Skeletal muscle tissue (tissue), 3 donors: ENCODE measurements at regions not wholly inside any gene's neighbourhood (a gene's known extent, or its start where the extent isn't known, plus 50 kb on each side); places are given as distances from the start of the nearest gene placed in this dataset.

Experiments used
- H3K27ac ChIP-seq: one replicate; pipeline ENCODE4 v1.7.0; 2013; ENCODE audit warnings: mild to moderate bottlenecking, low read depth, low read length, inconsistent platforms
- H3K27me3 ChIP-seq, 3 donors: one replicate each; pipeline ENCODE4 v1.7.0; 2013; ENCODE audit warnings: low read length in 3 of 3; ENCODE audit not compliant: control insufficient read depth in 3 of 3, insufficient read depth in 3 of 3
- H3K36me3 ChIP-seq, 3 donors: one replicate each; pipeline ENCODE4 v1.7.0; 2013; ENCODE audit warnings: low read length in 3 of 3; ENCODE audit not compliant: control insufficient read depth in 3 of 3, insufficient read depth in 3 of 3
- H3K4me1 ChIP-seq, 3 donors: one replicate each; pipeline ENCODE4 v1.7.0; 2013; ENCODE audit warnings: low read length in 3 of 3, mild to moderate bottlenecking in 3 of 3; ENCODE audit not compliant: control insufficient read depth in 3 of 3, insufficient read depth in 3 of 3
- H3K4me3 ChIP-seq, 3 donors: one replicate each; pipeline ENCODE4 v1.7.0; 2013; ENCODE audit warnings: low read length in 3 of 3
- H3K9ac ChIP-seq, 3 donors: one replicate each; pipeline ENCODE4 v1.7.0; 2013; ENCODE audit warnings: low read length in 3 of 3, mild to moderate bottlenecking in 3 of 3, moderate library complexity in 2 of 3, low read depth in 1 of 3
- H3K9me3 ChIP-seq, 3 donors: one replicate each; pipeline ENCODE4 v1.7.0; 2013; ENCODE audit warnings: low read length in 3 of 3; ENCODE audit not compliant: control insufficient read depth in 3 of 3
- donor health status: Osteomylitis.

GRCh38 chr10:106134326-106135000 lies 1030.0 kb downstream of the SORCS1 start:
- no peak overlapping the region for H3K27ac ChIP-seq

GRCh38 chr10:106133451-106133850 lies 1031.1 kb downstream of the SORCS1 start:
- Histone ChIP-seq H3K9me3 (no peaks in the 10 kb centered on the region), H3K4me1 (no peaks in the 10 kb centered on the region), H3K9ac (no peak overlapping the region), H3K27me3 (no peaks in the 10 kb centered on the region), H3K36me3 (no peaks in the 10 kb centered on the region), H3K4me3 (no peak overlapping the region), H3K27ac (no peak overlapping the region)

More at GRCh38 chr10:106134326-106135000, 1030.0 kb downstream of the SORCS1 start:
- H3K4me3 ChIP-seq, result no peak overlapping the region
- H3K27me3 ChIP-seq, result no peaks in the 10 kb centered on the region
- H3K9ac ChIP-seq, result no peak overlapping the region
- H3K9me3 ChIP-seq, result no peaks in the 10 kb centered on the region
- H3K36me3 ChIP-seq, result no peaks in the 10 kb centered on the region
- no peaks in the 10 kb centered on the region for H3K4me1 ChIP-seq

- Histone ChIP-seq H3K9me3 (no peaks in the 10 kb centered on the region), H3K27ac (no peak overlapping the region), H3K9ac (no peak overlapping the region), H3K4me1 (no peaks in the 10 kb centered on the region), H3K4me3 (no peak overlapping the region), H3K27me3 (no peaks in the 10 kb centered on the region), H3K36me3 (no peaks in the 10 kb centered on the region)
Measured at GRCh38 chr10:106132956-106133355, 1031.5 kb downstream of the SORCS1 start.

GRCh38 chr10:106114656-106115186 lies 1049.8 kb downstream of the SORCS1 start:
- H3K9ac ChIP-seq, result no peak overlapping the region
- H3K4me3 ChIP-seq, result no peak overlapping the region
- no peaks in the 10 kb centered on the region for H3K27me3 ChIP-seq
- H3K4me1 ChIP-seq, result no peaks in the 10 kb centered on the region
- H3K36me3 ChIP-seq, result no peaks in the 10 kb centered on the region
- H3K9me3 ChIP-seq, result no peaks in the 10 kb centered on the region
- no peak overlapping the region for H3K27ac ChIP-seq

- no peak overlapping the region for H3K27ac ChIP-seq
- H3K9ac ChIP-seq, result no peak overlapping the region
- H3K27me3 ChIP-seq, result no peaks in the 10 kb centered on the region
- no peak overlapping the region for H3K4me3 ChIP-seq
- H3K9me3 ChIP-seq, result no peaks in the 10 kb centered on the region
- no peaks in the 10 kb centered on the region for H3K36me3 ChIP-seq
- no peaks in the 10 kb centered on the region for H3K4me1 ChIP-seq
Measured at GRCh38 chr10:106111246-106111645, 1053.3 kb downstream of the SORCS1 start.

- H3K4me3 ChIP-seq, result no peak overlapping the region
- H3K36me3 ChIP-seq, result no peaks in the 10 kb centered on the region
- H3K9me3 ChIP-seq, result no peaks in the 10 kb centered on the region
- no peaks in the 10 kb centered on the region for H3K4me1 ChIP-seq
- no peak overlapping the region for H3K9ac ChIP-seq
- H3K27ac ChIP-seq, result no peak overlapping the region
- no peaks in the 10 kb centered on the region for H3K27me3 ChIP-seq
Measured at GRCh38 chr10:106107706-106108105, 1056.8 kb downstream of the SORCS1 start.

- Histone ChIP-seq H3K4me3 (no peak overlapping the region), H3K4me1 (no peaks in the 10 kb centered on the region), H3K9ac (no peak overlapping the region), H3K9me3 (no peaks in the 10 kb centered on the region), H3K27ac (no peak overlapping the region), H3K27me3 (no peaks in the 10 kb centered on the region), H3K36me3 (no peaks in the 10 kb centered on the region)
Measured at GRCh38 chr10:106106114-106106513, 1058.4 kb downstream of the SORCS1 start.

GRCh38 chr10:106089855-106090254 lies 1074.7 kb downstream of the SORCS1 start:
- H3K36me3 ChIP-seq, result no peaks in the 10 kb centered on the region

GRCh38 chr10:106086391-106086790 lies 1078.1 kb downstream of the SORCS1 start:
- H3K4me1 ChIP-seq, result no peaks in the 10 kb centered on the region
- H3K36me3 ChIP-seq, result no peaks in the 10 kb centered on the region
- no peak overlapping the region for H3K4me3 ChIP-seq
- no peak overlapping the region for H3K27ac ChIP-seq
- H3K9me3 ChIP-seq, result no peaks in the 10 kb centered on the region
- H3K27me3 ChIP-seq, result no peaks in the 10 kb centered on the region
- no peak overlapping the region for H3K9ac ChIP-seq

More at GRCh38 chr10:106089855-106090254, 1074.7 kb downstream of the SORCS1 start:
- Histone ChIP-seq H3K9me3 (no peaks in the 10 kb centered on the region), H3K4me3 (no peak overlapping the region), H3K4me1 (no peaks in the 10 kb centered on the region), H3K27ac (no peak overlapping the region), H3K27me3 (no peaks in the 10 kb centered on the region), H3K9ac (no peak overlapping the region)

- H3K4me1 ChIP-seq, result no peaks in the 10 kb centered on the region
- H3K27me3 ChIP-seq, result no peaks in the 10 kb centered on the region
- no peak overlapping the region for H3K27ac ChIP-seq
- no peaks in the 10 kb centered on the region for H3K36me3 ChIP-seq
- no peak overlapping the region for H3K9ac ChIP-seq
- H3K4me3 ChIP-seq, result no peak overlapping the region
- no peaks in the 10 kb centered on the region for H3K9me3 ChIP-seq
Measured at GRCh38 chr10:106083572-106083971, 1080.9 kb downstream of the SORCS1 start.
